ENCODE measurements at regions not wholly inside any gene's neighbourhood (a gene's known extent, or its start where the extent isn't known, plus 50 kb on each side); places are given as distances from the start of the nearest gene placed in this dataset.
"Not testable (repeated sequence)": the region's sequence is repeated elsewhere in the genome, so short reads cannot be mapped to it uniquely, and the experiment has no call there.

GRCh38 chr6:71211799-71212198 is 76.8 kb upstream of the OGFRL1 start:
- DNase-seq, result no peak
- Histone ChIP-seq H3K9me3 (ENCODE audit: low read length) (no peaks in the 10 kb centered on the region), H3K27ac (ENCODE audit: low read depth, low read length) (no peak overlapping the region), H3K4me3 (ENCODE audit: low read length) (no peak overlapping the region), H3K36me3 (ENCODE audit: insufficient read depth, low read length) (no peaks in the 10 kb centered on the region), H3K27me3 (ENCODE audit: insufficient read depth, low read length, poor library complexity, severe bottlenecking) (no peaks in the 10 kb centered on the region), H3K4me1 (ENCODE audit: insufficient read depth, low read length) (no peaks in the 10 kb centered on the region)
- H3K27me3 Mint-ChIP-seq, result peaks cover 8 to 16% of the 10 kb centered on the region in 2 donors
- POLR2A ChIA-PET, result no interaction called here
- H3K36me3 Mint-ChIP-seq, result no peaks in the 10 kb centered on the region
- H3K27ac Mint-ChIP-seq, result no peak overlapping the region
- H3K4me3 Mint-ChIP-seq, result no peak overlapping the region
- CTCF ChIA-PET, result no interaction called here
- no peaks in the 10 kb centered on the region for H3K9me3 Mint-ChIP-seq
- H3K4me1 Mint-ChIP-seq, result no peaks in the 10 kb centered on the region

- no peaks in the 10 kb centered on the region for H3K27me3 ChIP-seq (ENCODE audit: insufficient read depth, low read length, poor library complexity, severe bottlenecking)
- Mint-ChIP-seq H3K4me1 (peaks cover 0 to 8% (median 6%) of the 10 kb centered on the region in 3 donors), H3K4me3 (no peak overlapping the region), H3K27ac (no peak overlapping the region), H3K9me3 (no peaks in the 10 kb centered on the region), H3K27me3 (peaks cover 2 to 4% of the 10 kb centered on the region in 2 donors), H3K36me3 (no peaks in the 10 kb centered on the region)
- POLR2A ChIA-PET, result no interaction called here
- H3K36me3 ChIP-seq (ENCODE audit: insufficient read depth, low read length), result no peaks in the 10 kb centered on the region
- H3K27ac ChIP-seq (ENCODE audit: low read depth, low read length), result no peak overlapping the region
- no peak overlapping the region for H3K4me3 ChIP-seq (ENCODE audit: low read length)
- H3K9me3 ChIP-seq (ENCODE audit: low read length), result no peaks in the 10 kb centered on the region
- CTCF ChIA-PET, result no interaction called here
- no peak for DNase-seq
- no peaks in the 10 kb centered on the region for H3K4me1 ChIP-seq (ENCODE audit: insufficient read depth, low read length)
These were observed 68.1 kb upstream of the OGFRL1 start for GRCh38 chr6:71220466-71220865.

GRCh38 chr6:71222671-71223070 is 65.9 kb upstream of the OGFRL1 start:
- H3K4me1 ChIP-seq (ENCODE audit: insufficient read depth, low read length), result no peaks in the 10 kb centered on the region
- no peak overlapping the region for H3K27ac ChIP-seq (ENCODE audit: low read depth, low read length)
- DNase-seq, result no peak
- H3K9me3 ChIP-seq (ENCODE audit: low read length), result no peaks in the 10 kb centered on the region
- no peak overlapping the region for H3K4me3 Mint-ChIP-seq
- no peaks in the 10 kb centered on the region for H3K36me3 ChIP-seq (ENCODE audit: insufficient read depth, low read length)
- H3K27ac Mint-ChIP-seq, result no peak overlapping the region
- H3K27me3 Mint-ChIP-seq, result no peaks in the 10 kb centered on the region
- H3K4me3 ChIP-seq (ENCODE audit: low read length), result no peak overlapping the region
- peaks cover 6 to 17% (median 10%) of the 10 kb centered on the region in 3 donors for H3K4me1 Mint-ChIP-seq
- POLR2A ChIA-PET, result no interaction called here
- no peaks in the 10 kb centered on the region for H3K36me3 Mint-ChIP-seq
- H3K27me3 ChIP-seq (ENCODE audit: insufficient read depth, low read length, poor library complexity, severe bottlenecking), result no peaks in the 10 kb centered on the region
- H3K9me3 Mint-ChIP-seq, result no peaks in the 10 kb centered on the region
- CTCF ChIA-PET, result no interaction called here

GRCh38 chr6:71224011-71224410 is 64.6 kb upstream of the OGFRL1 start:
- no peak for DNase-seq
- Histone ChIP-seq H3K36me3 (ENCODE audit: insufficient read depth, low read length) (no peaks in the 10 kb centered on the region), H3K4me3 (ENCODE audit: low read length) (no peak overlapping the region), H3K27ac (ENCODE audit: low read depth, low read length) (no peak overlapping the region), H3K27me3 (ENCODE audit: insufficient read depth, low read length, poor library complexity, severe bottlenecking) (no peaks in the 10 kb centered on the region), H3K4me1 (ENCODE audit: insufficient read depth, low read length) (peaks cover 6% of the 10 kb centered on the region), H3K9me3 (ENCODE audit: low read length) (no peaks in the 10 kb centered on the region)
- Mint-ChIP-seq H3K4me1 (peaks cover 17 to 28% (median 20%) of the 10 kb centered on the region in 3 donors), H3K36me3 (no peaks in the 10 kb centered on the region), H3K9me3 (no peaks in the 10 kb centered on the region), H3K27me3 (no peaks in the 10 kb centered on the region), H3K27ac (no peak overlapping the region), H3K4me3 (no peak overlapping the region)
- POLR2A ChIA-PET, result no interaction called here
- CTCF ChIA-PET, result interaction anchor here (1.2 kb wide), 1 partner anchor 64 kb away, joined by 3 read pairs; no protein-coding TSS in a partner anchor

GRCh38 chr6:71226151-71226550 is 62.5 kb upstream of the OGFRL1 start:
- H3K4me1 Mint-ChIP-seq, result peaks cover 29 to 41% (median 33%) of the 10 kb centered on the region in 3 donors
- no peaks in the 10 kb centered on the region for H3K27me3 Mint-ChIP-seq
- Histone ChIP-seq H3K27me3 (ENCODE audit: insufficient read depth, low read length, poor library complexity, severe bottlenecking) (no peaks in the 10 kb centered on the region), H3K27ac (ENCODE audit: low read depth, low read length) (no peak overlapping the region), H3K4me1 (ENCODE audit: insufficient read depth, low read length) (peaks cover 18% of the 10 kb centered on the region), H3K9me3 (ENCODE audit: low read length) (no peaks in the 10 kb centered on the region), H3K36me3 (ENCODE audit: insufficient read depth, low read length) (no peaks in the 10 kb centered on the region), H3K4me3 (ENCODE audit: low read length) (no peak overlapping the region)
- no peaks in the 10 kb centered on the region for H3K36me3 Mint-ChIP-seq
- H3K9me3 Mint-ChIP-seq, result no peaks in the 10 kb centered on the region
- no peak overlapping the region for H3K4me3 Mint-ChIP-seq
- H3K27ac Mint-ChIP-seq, result no peak overlapping the region
- ChIA-PET POLR2A (no interaction called here), CTCF (interaction anchor here (2.8 kb wide), 1 partner anchor 62 kb away, joined by 10 read pairs; the partner anchor contains the start of gene OGFRL1)
- no peak for DNase-seq

- no peak overlapping the region for H3K27ac ChIP-seq (ENCODE audit: low read depth, low read length)
- no peaks in the 10 kb centered on the region for H3K27me3 ChIP-seq (ENCODE audit: insufficient read depth, low read length, poor library complexity, severe bottlenecking)
- Mint-ChIP-seq H3K4me3 (peak overlapping the region; percentile 6 to 74 (median 52)), H3K9me3 (no peaks in the 10 kb centered on the region), H3K36me3 (no peaks in the 10 kb centered on the region), H3K27me3 (no peaks in the 10 kb centered on the region), H3K4me1 (peaks cover 27 to 35% (median 29%) of the 10 kb centered on the region in 3 donors), H3K27ac (peak overlapping the region; percentile 26 to 92 (median 46))
- no peaks in the 10 kb centered on the region for H3K9me3 ChIP-seq (ENCODE audit: low read length)
- POLR2A ChIA-PET, result interaction anchor here (1.2 kb wide), 1 partner anchor 60 kb away, joined by 7 read pairs; the partner anchor contains the start of gene OGFRL1
- H3K4me1 ChIP-seq (ENCODE audit: insufficient read depth, low read length), result peaks cover 18% of the 10 kb centered on the region
- CTCF ChIA-PET, result interaction anchor here (2.8 kb wide), 1 partner anchor 59 kb away, joined by 10 read pairs; the partner anchor contains the start of gene OGFRL1
- no peak overlapping the region for H3K4me3 ChIP-seq (ENCODE audit: low read length)
- no peaks in the 10 kb centered on the region for H3K36me3 ChIP-seq (ENCODE audit: insufficient read depth, low read length)
- peak in 2 of 5 donors; percentile 45 to 52 for DNase-seq
These were observed 60.1 kb upstream of the OGFRL1 start for GRCh38 chr6:71228461-71229041.

GRCh38 chr6:71229477-71229876 is 59.1 kb upstream of the OGFRL1 start:
- CTCF ChIA-PET, result interaction anchor here (1.0 kb wide), 1 partner anchor 9 kb away, joined by 3 read pairs; no protein-coding TSS in a partner anchor
- H3K4me1 ChIP-seq (ENCODE audit: insufficient read depth, low read length), result peaks cover 18% of the 10 kb centered on the region
- Mint-ChIP-seq H3K27me3 (no peaks in the 10 kb centered on the region), H3K36me3 (no peaks in the 10 kb centered on the region), H3K27ac (peak overlapping the region in 7 of 8 donors; percentile 20 to 92 (median 42)), H3K4me3 (peak overlapping the region in 5 of 7 donors; percentile 33 to 59 (median 46)), H3K4me1 (peaks cover 27 to 35% (median 29%) of the 10 kb centered on the region in 3 donors), H3K9me3 (no peaks in the 10 kb centered on the region)
- no peaks in the 10 kb centered on the region for H3K27me3 ChIP-seq (ENCODE audit: insufficient read depth, low read length, poor library complexity, severe bottlenecking)
- H3K36me3 ChIP-seq (ENCODE audit: insufficient read depth, low read length), result no peaks in the 10 kb centered on the region
- H3K9me3 ChIP-seq (ENCODE audit: low read length), result no peaks in the 10 kb centered on the region
- no peak for DNase-seq
- no peak overlapping the region for H3K4me3 ChIP-seq (ENCODE audit: low read length)
- no peak overlapping the region for H3K27ac ChIP-seq (ENCODE audit: low read depth, low read length)
- POLR2A ChIA-PET, result no interaction called here

- Mint-ChIP-seq H3K27me3 (peaks cover 5 to 12% of the 10 kb centered on the region in 2 donors), H3K4me1 (peaks cover 21 to 25% (median 21%) of the 10 kb centered on the region in 3 donors)
- CTCF ChIA-PET; H3K27ac ChIP-seq (ENCODE audit: low read depth, low read length); H3K27ac Mint-ChIP-seq; H3K9me3 Mint-ChIP-seq; H3K4me3 Mint-ChIP-seq; H3K4me3 ChIP-seq (ENCODE audit: low read length); H3K36me3 ChIP-seq (ENCODE audit: insufficient read depth, low read length); H3K36me3 Mint-ChIP-seq; H3K27me3 ChIP-seq (ENCODE audit: insufficient read depth, low read length, poor library complexity, severe bottlenecking); H3K9me3 ChIP-seq (ENCODE audit: low read length); DNase-seq; POLR2A ChIA-PET: not testable (repeated sequence)
- peaks cover 18% of the 10 kb centered on the region for H3K4me1 ChIP-seq (ENCODE audit: insufficient read depth, low read length)
These were observed 55.7 kb upstream of the OGFRL1 start for GRCh38 chr6:71232890-71233289.
